ENCODE measurements at regions not wholly inside any gene's neighbourhood (a gene's known extent, or its start where the extent isn't known, plus 50 kb on each side); places are given as distances from the start of the nearest gene placed in this dataset.

GRCh38 chr3:27593173-27593572 lies 109.0 kb upstream of the SLC4A7 start:
- H3K4me3 ChIP-seq (ENCODE audit: low read depth, low read length), result no peak overlapping the region
- DNase-seq (ENCODE audit: low read depth), result no peak
- no peak for TF ChIP-seq CTCF (IDR thresholded peaks at IDR 0.05; ENCODE audit: low read depth, low read length, missing control alignments)

GRCh38 chr3:27591312-27592210 lies 107.4 kb upstream of the SLC4A7 start:
- H3K4me3 ChIP-seq (ENCODE audit: low read depth, low read length), result no peak overlapping the region
- no peak for TF ChIP-seq CTCF (IDR thresholded peaks at IDR 0.05; ENCODE audit: low read depth, low read length, missing control alignments)
- no peak for DNase-seq (ENCODE audit: low read depth)

- no peak for DNase-seq (ENCODE audit: low read depth)
- TF ChIP-seq CTCF (IDR thresholded peaks at IDR 0.05; ENCODE audit: low read depth, low read length, missing control alignments), result no peak
- H3K4me3 ChIP-seq (ENCODE audit: low read depth, low read length), result no peak overlapping the region
Measured at GRCh38 chr3:27590437-27591298, 106.5 kb upstream of the SLC4A7 start.

- H3K4me3 ChIP-seq (ENCODE audit: low read depth, low read length), result no peak overlapping the region
- DNase-seq (ENCODE audit: low read depth), result no peak
- no peak for TF ChIP-seq CTCF (IDR thresholded peaks at IDR 0.05; ENCODE audit: low read depth, low read length, missing control alignments)
Measured at GRCh38 chr3:27589795-27590194, 105.6 kb upstream of the SLC4A7 start.

GRCh38 chr3:27585429-27585828 lies 101.2 kb upstream of the SLC4A7 start:
- no peak for DNase-seq (ENCODE audit: low read depth)
- no peak for TF ChIP-seq CTCF (IDR thresholded peaks at IDR 0.05; ENCODE audit: low read depth, low read length, missing control alignments)
- no peak overlapping the region for H3K4me3 ChIP-seq (ENCODE audit: low read depth, low read length)

GRCh38 chr3:27584874-27585273 lies 100.7 kb upstream of the SLC4A7 start:
- DNase-seq (ENCODE audit: low read depth), result no peak
- no peak for TF ChIP-seq CTCF (IDR thresholded peaks at IDR 0.05; ENCODE audit: low read depth, low read length, missing control alignments)
- H3K4me3 ChIP-seq (ENCODE audit: low read depth, low read length), result no peak overlapping the region

Measured in GM12864 (cell line).